ENCODE measurements at regions not wholly inside any gene's neighbourhood (a gene's known extent, or its start where the extent isn't known, plus 50 kb on each side); places are given as distances from the start of the nearest gene placed in this dataset.
A peak's percentile ranks its signal among the peaks of the same experiment; 100 is the strongest.

GRCh38 chr2:134150760-134151159 is 103.1 kb upstream of the MGAT5 start:
- no peak for DNase-seq

- no peak for DNase-seq
Observed at GRCh38 chr2:134152045-134153010, 101.5 kb upstream of the MGAT5 start.

DNA sequence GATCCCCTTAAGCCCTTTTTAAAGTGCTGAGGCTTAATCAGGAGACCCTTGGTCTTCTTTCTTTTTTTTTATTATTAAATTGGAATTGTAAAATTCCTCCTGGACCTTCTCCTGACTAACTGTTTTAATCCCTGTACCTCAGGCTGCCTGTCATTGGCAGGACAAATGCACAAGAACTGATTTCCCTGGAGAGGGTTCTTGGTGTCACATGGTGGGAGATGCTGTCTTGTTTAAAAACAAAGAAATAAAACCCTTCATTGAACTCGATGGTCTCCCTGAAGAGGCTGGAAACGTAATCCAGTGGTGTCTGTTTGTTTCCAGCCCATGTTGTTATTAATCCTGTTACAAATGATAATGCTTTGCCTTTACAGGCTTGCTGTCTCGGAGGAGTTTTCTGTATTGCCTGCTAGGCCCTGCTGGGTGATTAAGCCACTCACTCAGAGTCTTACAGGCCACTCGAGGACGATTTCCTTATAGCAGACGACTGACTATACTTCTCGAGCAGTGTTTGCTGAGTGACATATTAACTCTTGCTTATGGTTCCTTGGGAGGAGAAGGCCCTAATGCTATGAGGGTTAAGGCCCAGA is 100.5 kb upstream of the MGAT5 start:
- DNase-seq: no peak

GRCh38 chr2:134154246-134154645 is 99.6 kb upstream of the MGAT5 start:
- DNase-seq: no peak

DNA sequence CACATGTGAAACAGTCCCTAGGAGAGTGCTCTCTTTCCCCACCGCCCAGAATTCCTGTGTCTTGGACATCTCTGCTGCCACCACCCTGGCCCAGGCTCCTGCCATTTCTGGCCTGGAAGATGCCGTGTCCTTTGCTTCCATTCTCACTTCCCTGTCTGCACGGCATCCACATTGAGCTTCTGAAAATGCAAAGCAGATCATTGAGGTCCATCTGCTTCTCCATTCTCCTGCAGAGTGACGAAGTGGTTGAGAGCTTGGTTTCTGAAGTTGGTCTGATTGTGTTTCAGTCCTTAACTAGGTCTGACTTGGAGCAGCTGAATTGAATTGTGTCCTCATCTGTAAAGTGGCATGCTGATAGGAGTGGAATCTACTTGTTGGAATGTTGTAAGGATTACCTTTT is 98.7 kb upstream of the MGAT5 start:
- no peak for DNase-seq

DNA sequence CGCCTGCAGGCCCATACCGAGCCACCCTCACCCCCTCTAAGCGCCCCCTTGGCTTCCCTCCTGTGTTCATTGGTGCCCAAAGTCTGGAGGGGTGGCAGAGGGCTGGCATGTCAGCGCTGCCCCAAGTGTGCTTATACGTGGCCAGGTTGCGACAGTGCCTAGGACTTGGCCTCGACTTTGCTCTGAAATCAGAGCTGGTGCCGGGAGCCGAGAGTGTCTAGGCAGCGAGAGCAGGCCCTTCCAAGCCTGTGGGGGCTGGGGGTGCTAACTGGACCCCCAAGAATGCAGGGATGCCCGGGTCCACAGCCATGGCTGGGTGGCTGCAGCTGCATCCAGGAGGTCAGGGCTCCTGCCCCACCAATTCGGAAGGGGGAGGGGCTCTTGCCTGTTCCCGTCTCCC is 95.6 kb upstream of the MGAT5 start:
- DNase-seq: no peak

DNA sequence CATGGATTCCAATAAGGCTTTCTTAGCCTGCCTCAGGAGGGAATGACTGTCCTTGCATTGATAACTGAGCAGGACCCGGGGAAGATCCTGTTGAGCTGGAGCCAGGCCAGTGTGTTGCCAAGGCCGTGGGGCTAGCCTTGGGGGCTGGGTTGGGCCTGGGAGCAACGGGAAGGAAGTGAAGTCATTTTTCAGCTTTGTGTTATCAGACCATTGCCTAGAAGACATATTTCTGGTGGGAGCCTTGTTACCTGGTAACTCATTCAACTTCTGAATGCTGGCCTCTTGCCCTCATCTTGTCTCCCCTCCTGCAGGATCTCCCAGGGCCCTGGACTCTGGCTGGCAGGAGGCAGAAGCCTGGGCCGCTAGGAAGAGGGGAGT is 92.7 kb upstream of the MGAT5 start:
- no peak for DNase-seq

DNA sequence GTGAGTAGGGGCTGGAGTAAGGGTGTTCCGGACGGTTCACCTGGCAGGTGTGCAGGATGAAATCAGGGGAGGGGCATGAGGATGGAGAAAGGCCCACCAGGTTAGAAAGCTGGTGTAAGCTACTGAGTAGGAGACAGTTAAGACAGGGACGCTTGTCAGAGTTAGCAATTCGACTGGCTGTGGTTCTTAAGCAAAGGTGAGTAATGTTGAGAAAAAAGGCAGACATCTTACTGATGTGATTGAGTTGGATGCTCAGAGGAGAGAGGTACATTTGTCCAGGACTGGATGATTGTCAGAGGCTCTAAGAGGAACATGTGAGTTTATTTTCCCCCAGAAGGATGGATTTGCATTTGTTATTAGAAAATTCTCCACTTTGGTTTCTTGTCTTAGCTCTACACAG is 90.5 kb upstream of the MGAT5 start:
- no peak for DNase-seq

DNA sequence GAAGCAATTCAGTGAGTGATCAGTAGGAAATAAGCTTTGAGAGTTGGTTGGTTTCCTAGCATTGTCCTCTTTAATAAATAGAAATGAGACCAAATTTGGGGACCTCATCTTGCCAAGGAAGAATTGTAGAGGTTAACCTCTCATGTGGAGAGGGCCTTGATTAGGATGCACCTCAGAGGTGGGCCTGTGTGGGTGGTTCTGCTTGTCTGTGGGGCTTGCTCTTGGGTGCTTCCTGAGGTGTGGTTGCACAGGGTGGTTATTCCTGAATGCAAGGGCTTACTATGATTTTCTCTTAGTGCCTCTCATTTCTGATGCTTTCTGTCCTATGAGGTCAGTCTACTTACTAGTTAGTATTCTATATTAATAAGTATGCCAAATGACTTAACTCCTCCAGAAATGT is 89.6 kb upstream of the MGAT5 start:
- no peak for DNase-seq

DNA sequence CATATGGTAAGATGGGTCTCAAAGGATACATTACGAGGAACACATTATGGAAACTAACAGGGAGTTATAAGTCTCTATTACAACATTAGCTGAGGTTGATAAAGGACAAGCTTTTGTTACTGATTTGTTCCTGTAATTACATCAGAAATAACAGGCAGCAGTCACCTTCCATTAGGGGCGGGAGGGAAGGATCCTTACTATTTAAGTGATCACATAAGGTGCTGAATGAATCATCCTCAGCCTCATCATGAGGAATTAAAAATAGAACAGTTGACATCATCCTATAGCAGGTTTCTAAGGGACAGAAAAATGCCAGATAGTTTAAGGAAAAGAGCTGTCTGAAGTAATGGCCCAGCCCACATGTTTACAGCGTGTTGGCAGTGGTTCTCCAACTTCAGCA is 86.9 kb upstream of the MGAT5 start:
- no peak for DNase-seq

GRCh38 chr2:134169788-134170187 is 84.1 kb upstream of the MGAT5 start:
- DNase-seq: no peak

GRCh38 chr2:134170294-134170693 is 83.6 kb upstream of the MGAT5 start:
- DNase-seq: no peak

- DNase-seq: no peak
Observed at GRCh38 chr2:134170700-134171099, 83.2 kb upstream of the MGAT5 start.

DNA sequence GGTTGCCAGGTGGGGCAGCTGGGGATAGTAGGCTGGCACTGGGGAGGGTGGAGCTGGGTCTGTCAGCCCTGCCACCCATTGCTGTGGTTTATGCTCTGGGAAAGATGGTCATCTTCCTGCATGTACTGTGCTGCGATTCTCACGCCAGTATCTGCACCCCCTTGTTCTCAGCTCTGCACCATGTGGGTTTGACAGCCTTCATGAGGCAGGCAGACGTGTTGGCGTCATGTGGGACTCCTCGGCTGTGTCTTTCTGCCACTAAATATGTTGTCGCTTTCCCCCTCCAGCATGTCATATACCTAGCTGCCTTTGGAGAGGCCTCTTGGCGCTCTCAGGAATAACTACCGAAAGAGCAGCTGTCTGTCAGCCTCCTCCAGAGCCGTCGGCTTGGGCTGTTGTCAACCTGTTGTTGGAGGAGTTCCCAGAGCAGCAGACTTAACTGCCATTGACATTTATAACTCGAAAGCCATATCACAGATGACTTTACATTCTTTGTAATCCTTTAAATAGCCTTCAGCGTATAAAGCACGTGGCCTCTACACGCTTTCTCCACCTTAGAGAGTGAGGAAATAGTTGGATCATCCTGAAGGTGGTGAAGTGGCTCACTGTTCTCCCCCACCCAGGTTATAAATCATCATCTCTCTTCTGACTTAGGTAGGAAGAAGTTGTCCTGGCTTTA is 80.4 kb upstream of the MGAT5 start:
- peak; percentile 87 for DNase-seq

- no peak for DNase-seq
Observed at GRCh38 chr2:134174711-134175110, 79.2 kb upstream of the MGAT5 start.

DNA sequence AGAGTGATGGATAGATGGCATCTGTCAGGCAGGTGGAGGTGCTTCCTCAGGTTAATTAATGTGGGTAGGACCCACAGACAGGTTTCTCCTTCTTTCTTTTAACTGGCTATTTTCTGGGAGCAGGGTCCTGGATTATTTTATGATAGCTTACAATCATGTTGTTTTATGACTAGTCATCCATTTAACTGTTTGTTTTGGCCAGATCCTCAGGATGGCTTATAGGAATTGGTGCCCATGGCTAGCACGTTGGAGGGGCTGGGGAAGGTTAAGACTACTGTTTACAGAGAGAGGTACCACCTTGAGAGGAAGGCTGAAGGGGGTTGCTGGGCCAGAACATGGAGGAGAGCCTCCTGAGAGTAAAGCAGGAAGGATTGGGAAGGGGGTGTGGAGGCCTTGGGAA is 78.0 kb upstream of the MGAT5 start:
- no peak for DNase-seq

- DNase-seq: no peak
Observed at GRCh38 chr2:134177351-134177931, 76.4 kb upstream of the MGAT5 start.

DNA sequence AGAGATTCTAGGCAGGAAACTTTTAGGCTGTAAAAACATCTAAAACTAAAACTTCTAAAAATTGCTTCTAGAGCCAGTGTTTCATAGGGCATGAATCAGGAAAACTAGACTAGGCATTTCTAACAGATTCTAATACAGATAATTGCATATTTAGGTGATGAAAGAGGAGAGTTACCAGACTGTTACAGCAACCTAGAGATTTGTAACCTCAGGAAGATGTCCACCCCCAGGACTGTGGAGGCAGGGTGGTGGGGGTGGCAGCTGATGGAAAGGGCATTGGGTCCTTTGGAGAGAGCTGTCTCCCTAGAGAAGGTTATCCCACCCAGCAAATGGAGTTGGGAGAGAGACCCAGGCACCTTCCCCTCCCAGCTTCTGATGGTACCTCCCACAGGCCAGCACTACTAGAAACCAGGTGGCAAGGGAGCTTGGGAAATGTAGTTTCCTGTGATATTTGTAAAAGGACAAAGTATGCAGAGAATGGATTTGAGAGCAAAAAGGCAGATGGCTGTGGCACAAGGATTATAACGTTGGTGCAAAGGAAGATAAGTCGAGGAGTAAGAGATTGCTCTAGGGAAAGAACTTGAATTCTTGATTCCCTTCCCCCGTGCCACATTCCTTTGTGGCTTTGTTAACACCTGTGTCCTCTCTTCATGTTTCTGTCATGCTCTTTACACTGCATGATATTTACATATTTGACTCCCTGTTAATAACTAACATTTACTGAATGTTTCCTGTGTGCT is 75.6 kb upstream of the MGAT5 start:
- no peak for DNase-seq

GRCh38 chr2:134181219-134181618 is 72.7 kb upstream of the MGAT5 start:
- DNase-seq: peak; percentile 71

DNA sequence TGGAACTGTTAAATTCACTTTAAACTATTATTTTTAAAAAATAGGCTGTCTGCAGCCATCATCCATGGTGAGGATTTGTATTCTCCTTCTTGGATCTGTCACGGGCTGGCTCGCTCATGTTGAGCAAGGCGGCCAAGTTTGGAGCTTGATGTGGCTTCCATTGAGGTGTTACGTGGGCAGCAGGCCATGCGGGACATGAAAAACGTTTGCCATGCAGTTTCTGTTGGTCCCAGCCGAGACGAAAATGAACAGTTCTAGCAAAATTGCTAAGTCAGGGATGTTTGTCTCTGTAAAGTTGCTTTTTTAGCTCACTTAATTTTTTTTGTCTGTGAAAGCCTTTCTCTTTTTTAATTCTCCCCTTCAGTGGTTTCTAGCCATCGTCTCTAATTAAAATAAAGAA is 70.2 kb upstream of the MGAT5 start:
- no peak for DNase-seq

- DNase-seq: no peak
Observed at GRCh38 chr2:134185639-134186038, 68.2 kb upstream of the MGAT5 start.

- DNase-seq: peak; percentile 57
Observed at GRCh38 chr2:134189009-134189720, 64.7 kb upstream of the MGAT5 start.
